Chondrocyte (in vitro differentiated cells): ENCODE measurements at regions not wholly inside any gene's neighbourhood (a gene's known extent, or its start where the extent isn't known, plus 50 kb on each side); places are given as distances from the start of the nearest gene placed in this dataset.
"Not testable (repeated sequence)": the region's sequence is repeated elsewhere in the genome, so short reads cannot be mapped to it uniquely, and the experiment has no call there.

ENCODE experiments used
- DNase-seq: peaks from one replicate; pipeline ENCODE4 v3.0.0; 2021; ENCODE audit warnings: mixed read lengths, low spot score
- H3K27ac Mint-ChIP-seq: one replicate; pipeline ENCODE4 v1.8.0; 2021; ENCODE audit warnings: mild to moderate bottlenecking, moderate library complexity, mixed read lengths; ENCODE audit not compliant: unreplicated experiment
- H3K27me3 Mint-ChIP-seq: 2 replicates; pipeline ENCODE4 v1.8.0; 2021; ENCODE audit warnings: low read depth, mixed read lengths
- H3K36me3 Mint-ChIP-seq: 2 replicates; pipeline ENCODE4 v1.8.0; 2021; ENCODE audit warnings: low read depth, mixed read lengths
- H3K4me1 Mint-ChIP-seq: 2 replicates; pipeline ENCODE4 v1.8.0; 2021; ENCODE audit warnings: low read depth, mild to moderate bottlenecking, mixed read lengths
- H3K4me3 Mint-ChIP-seq: one replicate; pipeline ENCODE4 v1.8.0; 2021; ENCODE audit warnings: mild to moderate bottlenecking, moderate library complexity, mixed read lengths; ENCODE audit not compliant: unreplicated experiment
- H3K9me3 Mint-ChIP-seq: 2 replicates; pipeline ENCODE4 v1.8.0; 2021; ENCODE audit warnings: low read depth, mixed read lengths

DNA sequence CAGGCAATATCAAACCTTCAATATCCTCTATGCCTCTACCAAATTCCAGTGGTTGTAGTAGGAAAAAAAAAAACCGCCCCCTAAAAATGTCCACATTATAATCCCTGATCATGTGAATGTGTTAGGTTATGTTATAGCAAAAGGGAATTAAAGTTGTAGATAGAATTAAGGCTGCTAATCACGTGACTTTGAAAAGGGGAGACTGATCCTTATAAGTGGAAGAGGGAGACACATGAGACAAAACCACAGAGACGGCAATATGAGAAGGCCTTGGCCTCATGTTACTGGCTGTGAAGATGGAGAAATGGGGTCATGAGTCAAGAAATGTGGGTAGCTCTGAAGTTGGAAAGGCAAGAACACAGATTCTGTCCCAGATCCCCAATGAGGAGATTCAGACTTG lies 1711.3 kb downstream of the KHDRBS2 start:
- H3K4me3 Mint-ChIP-seq, H3K4me1 Mint-ChIP-seq, H3K36me3 Mint-ChIP-seq, H3K27ac Mint-ChIP-seq, H3K27me3 Mint-ChIP-seq, DNase-seq: not testable (repeated sequence)
- H3K9me3 Mint-ChIP-seq: peaks cover 39% of the 10 kb centered on the region

DNA sequence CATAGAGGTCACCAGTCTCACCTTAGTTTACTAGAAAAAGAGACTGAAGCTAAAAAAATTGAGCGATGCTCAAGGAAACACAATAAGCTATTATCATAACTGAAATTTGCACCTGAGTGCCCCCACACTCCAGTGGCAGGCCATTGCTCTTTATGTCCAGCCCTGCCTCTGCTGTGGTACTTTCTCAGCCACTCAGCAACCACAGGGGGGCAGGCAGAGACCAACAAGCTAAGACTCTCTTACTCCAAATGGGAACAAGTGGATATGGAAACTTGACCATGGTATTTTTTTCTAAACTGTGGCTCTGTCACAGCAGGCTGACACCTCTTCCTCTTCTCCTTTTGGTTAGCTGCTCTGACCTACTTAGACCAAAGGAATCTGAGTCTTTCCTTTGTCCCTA lies 1713.4 kb downstream of the KHDRBS2 start:
- not testable (repeated sequence) for DNase-seq, H3K36me3 Mint-ChIP-seq, H3K4me3 Mint-ChIP-seq, H3K27ac Mint-ChIP-seq, H3K27me3 Mint-ChIP-seq, H3K4me1 Mint-ChIP-seq
- peaks cover 30% of the 10 kb centered on the region for H3K9me3 Mint-ChIP-seq

DNA sequence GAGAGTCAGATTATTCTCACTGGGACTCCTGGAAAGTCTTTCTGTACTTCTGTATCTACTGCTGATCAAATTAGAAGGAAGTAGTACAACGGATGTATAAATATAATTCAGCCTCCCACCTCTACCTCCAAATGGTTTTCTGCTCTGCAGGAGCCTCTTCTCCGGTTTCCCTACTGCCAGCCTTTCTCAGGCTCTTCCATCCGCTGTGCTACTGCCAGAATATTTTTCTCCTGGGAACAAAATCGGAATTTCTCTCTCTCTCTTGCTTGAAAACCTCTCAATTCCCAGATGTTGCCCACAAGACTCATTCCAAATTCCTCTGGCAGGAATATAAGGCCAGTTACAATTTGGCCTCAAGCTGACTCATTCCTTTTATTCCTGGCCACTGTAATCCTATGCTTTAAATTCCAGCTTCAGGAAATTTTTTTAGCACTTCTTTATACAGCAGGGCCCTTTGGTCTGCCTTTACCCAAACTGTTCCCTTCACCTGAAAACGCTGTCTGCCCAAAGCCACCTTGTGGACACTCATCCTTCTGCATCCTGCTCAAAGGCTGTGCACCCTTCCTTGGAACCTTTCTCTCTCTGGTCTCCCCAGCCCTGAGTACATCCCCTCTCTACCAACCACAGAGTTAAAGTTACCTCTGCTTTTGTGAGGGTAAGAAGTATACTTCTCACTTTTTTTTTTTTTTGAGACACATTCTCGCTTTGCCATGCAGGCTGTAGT lies 1714.6 kb downstream of the KHDRBS2 start:
- not testable (repeated sequence) for DNase-seq, H3K36me3 Mint-ChIP-seq, H3K4me3 Mint-ChIP-seq, H3K27me3 Mint-ChIP-seq, H3K4me1 Mint-ChIP-seq, H3K27ac Mint-ChIP-seq
- peaks cover 24% of the 10 kb centered on the region for H3K9me3 Mint-ChIP-seq

DNA sequence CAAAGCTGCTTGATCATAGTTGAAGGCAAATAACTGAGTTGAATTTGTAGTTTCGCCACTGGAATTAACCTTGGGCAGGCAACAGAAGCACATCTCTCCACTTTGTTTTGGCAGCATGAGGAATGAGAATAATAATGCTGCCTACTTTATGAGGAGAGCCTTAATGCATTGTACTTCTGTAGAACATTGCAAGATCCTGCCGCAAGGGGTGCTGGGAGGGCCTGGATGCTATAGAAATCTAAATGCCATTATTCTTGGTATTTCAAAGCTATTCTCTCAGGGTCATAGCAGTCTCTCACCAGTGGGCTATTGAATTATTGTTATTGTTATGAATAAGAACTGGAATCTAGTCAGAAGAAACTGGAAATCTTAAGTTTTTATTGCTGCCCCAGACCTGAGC lies 1715.4 kb downstream of the KHDRBS2 start:
- peaks cover 17% of the 10 kb centered on the region for H3K9me3 Mint-ChIP-seq
- not testable (repeated sequence) for H3K36me3 Mint-ChIP-seq, H3K27ac Mint-ChIP-seq, H3K4me3 Mint-ChIP-seq, H3K27me3 Mint-ChIP-seq, H3K4me1 Mint-ChIP-seq, DNase-seq

DNA sequence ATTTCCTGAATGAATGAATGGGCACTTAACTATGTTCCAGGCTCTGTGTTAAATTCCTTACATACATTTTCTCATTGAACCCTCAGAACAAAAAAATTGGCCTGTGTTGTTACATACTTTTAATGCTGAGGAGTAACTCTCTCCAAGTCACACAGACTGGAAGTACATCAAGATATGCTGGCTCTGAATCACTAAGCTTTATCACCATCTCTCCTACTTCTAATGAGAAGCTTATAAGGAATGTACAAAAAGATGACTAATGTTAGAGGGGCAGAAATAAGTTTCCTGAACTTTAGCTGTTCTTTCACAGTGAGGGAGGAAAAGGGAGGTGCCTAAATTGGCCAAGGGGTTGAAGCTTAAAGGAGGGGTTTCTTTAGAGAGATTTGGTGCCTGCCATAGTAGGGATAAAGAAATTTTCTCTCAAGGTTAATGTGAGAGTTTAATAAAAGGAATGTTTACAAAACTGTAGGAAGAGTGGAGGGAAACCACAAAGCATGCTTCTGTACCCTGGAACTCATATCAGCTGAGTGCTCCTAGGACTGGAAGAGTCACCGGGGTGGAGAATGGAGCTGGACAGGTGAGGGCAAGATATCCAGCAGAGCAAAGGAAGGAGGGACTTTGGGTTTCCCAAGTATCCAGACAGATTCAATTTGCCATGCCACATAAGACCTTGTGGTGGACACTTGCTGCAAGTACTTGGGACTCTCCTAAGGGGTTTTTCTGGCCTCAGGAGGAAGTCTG lies 1718.4 kb downstream of the KHDRBS2 start:
- H3K4me1 Mint-ChIP-seq, H3K27me3 Mint-ChIP-seq, H3K4me3 Mint-ChIP-seq, H3K27ac Mint-ChIP-seq, H3K36me3 Mint-ChIP-seq, DNase-seq, H3K9me3 Mint-ChIP-seq: not testable (repeated sequence)

DNA sequence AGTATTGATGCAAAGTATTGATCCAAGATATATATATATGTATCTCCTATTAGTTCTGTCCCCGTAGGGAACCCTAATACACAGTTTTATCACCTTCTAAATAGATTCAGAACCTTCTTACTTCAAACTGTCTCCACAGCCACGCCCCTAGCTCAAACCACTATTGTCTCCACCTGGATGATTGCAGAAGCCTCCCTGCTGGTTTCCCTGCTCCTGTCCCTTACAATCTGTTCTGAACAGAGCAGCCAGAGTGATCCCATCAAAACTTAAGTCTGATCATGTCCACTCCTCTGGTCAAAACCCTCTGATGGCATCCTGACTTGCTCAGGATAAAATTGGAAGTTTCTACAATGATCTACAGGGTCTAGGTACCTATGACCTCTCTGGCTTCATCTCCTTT lies 1719.6 kb downstream of the KHDRBS2 start:
- not testable (repeated sequence) for DNase-seq, H3K4me1 Mint-ChIP-seq, H3K36me3 Mint-ChIP-seq, H3K27ac Mint-ChIP-seq, H3K4me3 Mint-ChIP-seq, H3K27me3 Mint-ChIP-seq, H3K9me3 Mint-ChIP-seq

DNA sequence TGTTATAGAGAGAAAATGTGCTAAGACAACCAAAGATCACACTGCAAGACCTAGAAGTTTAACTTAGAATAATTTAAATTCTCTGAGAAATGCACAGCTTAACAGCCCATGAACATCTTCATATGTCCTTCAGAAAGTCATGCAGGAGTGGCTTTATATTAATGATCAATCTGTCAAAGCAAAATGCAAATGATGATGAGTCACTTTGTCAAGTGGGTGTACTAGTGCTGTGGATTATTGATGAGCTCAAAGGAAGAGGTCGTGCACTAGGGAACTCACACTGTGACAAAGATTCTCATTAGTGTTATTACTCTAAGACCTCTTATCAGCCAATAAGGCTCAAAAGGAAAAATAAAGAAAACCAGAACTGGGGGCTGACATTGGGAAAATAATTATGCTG lies 1726.3 kb downstream of the KHDRBS2 start:
- not testable (repeated sequence) for H3K27me3 Mint-ChIP-seq, H3K36me3 Mint-ChIP-seq, H3K4me3 Mint-ChIP-seq, H3K4me1 Mint-ChIP-seq, H3K27ac Mint-ChIP-seq, DNase-seq
- peaks cover 22% of the 10 kb centered on the region for H3K9me3 Mint-ChIP-seq

DNA sequence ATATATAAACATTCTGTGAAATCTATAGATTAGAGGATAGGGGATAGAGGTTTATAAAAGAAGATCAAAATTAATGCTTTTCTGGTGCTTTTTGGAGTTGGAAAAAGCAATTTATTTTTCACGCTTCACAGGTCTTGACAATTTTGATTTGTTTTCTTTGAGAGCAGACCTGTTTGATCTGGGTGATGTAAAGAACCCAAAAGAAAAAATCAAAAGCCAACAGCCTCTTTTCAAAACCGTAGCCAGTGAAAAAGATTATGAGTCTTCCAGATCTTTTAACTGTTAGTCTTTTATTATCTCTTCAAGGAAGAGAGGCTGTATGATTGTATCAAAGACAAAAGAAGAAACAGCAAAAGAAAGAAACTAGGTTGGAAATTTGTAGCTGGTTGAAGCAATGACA lies 1738.7 kb downstream of the KHDRBS2 start:
- H3K9me3 Mint-ChIP-seq: peaks cover 33% of the 10 kb centered on the region
- DNase-seq, H3K36me3 Mint-ChIP-seq, H3K4me3 Mint-ChIP-seq, H3K4me1 Mint-ChIP-seq, H3K27me3 Mint-ChIP-seq, H3K27ac Mint-ChIP-seq: not testable (repeated sequence)

DNA sequence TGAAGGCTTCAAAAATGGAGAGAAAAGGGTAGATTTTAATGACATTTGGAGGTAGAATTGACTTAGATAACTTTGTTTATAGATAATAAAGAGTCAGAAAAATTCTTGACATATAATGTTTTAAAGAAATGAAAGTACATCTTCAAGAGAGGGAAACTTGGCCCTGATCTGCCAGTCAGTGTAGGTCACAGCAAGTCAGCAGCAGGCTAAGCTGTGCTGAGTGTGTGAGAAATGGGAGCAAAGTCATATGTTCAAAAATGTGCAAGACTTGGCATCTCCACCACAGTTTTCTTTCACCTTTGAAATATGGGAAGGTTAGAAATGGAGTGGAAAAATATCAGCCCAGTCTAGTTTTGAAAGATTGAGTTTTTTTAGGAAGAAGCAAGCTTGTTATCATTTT lies 1761.3 kb downstream of the KHDRBS2 start:
- not testable (repeated sequence) for DNase-seq, H3K36me3 Mint-ChIP-seq, H3K4me1 Mint-ChIP-seq, H3K27ac Mint-ChIP-seq, H3K9me3 Mint-ChIP-seq, H3K4me3 Mint-ChIP-seq, H3K27me3 Mint-ChIP-seq
